DMS153 treated with DMSO at 0.1 percent for 48 hours (cell line): ENCODE measurements at regions not wholly inside any gene's neighbourhood (a gene's known extent, or its start where the extent isn't known, plus 50 kb on each side); places are given as distances from the start of the nearest gene placed in this dataset.

ENCODE experiments used
- DNase-seq: peaks from one replicate; lab custom pipeline; 2025; ENCODE audit not compliant: unreplicated experiment; lab: John Stamatoyannopoulos, UW

DNA sequence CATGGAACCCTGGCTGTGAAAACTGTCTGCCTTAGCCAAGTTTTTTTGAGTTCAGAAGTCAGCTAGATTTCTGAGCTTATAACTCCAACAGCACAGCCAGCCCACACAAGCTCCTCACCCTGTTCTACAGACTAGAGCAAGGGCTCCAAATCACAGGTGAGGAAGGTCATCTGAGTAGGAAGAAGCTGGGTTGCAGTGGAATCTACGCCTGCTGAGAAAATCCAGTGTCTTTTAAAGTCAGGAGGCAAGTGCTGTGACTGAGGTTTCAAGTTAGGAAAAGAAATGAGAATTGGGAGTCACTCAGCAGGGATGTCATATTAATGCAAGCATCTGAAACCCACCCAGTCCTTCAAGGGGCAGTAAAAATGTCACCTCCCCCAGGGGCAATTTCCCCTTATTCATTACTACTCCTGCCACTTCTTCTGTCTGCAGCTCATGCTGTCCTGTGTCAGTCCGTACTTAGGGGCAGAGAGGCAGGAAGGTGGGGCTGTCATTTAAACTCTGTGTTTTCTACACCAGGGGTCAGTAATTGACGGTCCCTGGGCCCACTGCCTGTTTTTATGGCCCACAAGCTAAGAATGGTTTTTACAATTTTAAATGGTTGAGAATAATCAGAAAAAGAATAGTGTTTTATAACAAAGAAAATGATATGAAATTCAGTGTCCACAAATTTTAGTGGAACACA is 551.1 kb downstream of the BCL11A start:
- DNase-seq = no peak

DNA sequence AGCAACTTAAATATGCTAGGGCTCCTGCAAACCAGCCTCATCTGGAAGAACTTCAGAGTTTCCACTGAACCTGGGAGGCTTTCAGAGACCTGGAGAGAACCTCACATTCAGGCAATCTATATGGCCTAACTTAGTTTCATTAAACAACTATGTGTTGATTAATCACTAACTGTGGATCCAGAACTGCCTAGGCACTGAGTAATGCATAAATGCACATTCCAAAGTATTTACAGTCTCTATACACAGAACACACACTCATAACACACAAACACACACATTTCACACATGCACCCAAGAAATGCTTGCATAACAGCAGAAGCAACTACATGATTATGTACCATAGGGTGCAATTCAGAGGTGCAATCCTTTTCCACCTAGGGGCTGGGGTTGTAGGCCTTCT is 552.8 kb downstream of the BCL11A start:
- no peak for DNase-seq

DNA sequence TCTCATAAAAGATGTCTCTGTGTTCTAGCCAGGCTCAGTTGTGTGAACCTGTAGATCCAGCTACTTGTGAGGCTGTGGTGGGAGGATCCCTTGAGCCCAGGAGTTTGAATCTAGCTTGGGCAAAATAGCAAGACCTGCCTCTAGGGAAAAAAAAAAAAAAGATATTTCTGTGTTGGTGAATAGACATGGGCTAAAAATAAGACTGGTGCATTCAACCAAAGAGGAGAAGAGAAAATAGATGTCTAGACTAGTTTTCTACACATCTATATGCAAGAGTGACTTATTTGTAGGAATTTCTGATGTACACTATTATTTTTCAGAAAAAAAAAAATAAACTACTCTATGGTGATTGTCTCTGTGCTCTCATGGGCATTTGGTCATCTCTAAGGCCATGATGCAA is 555.1 kb downstream of the BCL11A start:
- DNase-seq = no peak

GRCh38 chr2:59997371-59997770 is 556.1 kb downstream of the BCL11A start:
- DNase-seq = no peak

DNA sequence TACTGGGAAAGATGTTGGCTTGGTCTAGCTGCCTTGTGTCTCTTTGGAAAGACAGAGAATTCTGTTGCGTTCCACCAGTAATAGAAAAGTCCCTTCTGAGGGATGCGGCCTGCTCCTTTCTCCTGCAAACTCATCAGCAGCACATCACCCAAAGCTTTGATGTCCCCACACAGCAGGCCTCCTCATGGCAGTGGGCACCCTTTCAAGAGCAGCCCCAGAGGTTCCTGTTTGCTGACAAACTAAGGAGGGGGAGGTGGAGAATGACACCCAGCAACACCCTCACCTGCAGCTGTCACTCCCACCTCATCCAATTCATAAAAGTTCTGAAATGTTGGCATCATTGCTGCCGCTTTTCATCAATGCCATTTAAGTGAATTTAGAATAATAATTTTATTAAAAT is 556.6 kb downstream of the BCL11A start:
- no peak for DNase-seq

GRCh38 chr2:59993726-59994125 is 559.7 kb downstream of the BCL11A start:
- no peak for DNase-seq

DNA sequence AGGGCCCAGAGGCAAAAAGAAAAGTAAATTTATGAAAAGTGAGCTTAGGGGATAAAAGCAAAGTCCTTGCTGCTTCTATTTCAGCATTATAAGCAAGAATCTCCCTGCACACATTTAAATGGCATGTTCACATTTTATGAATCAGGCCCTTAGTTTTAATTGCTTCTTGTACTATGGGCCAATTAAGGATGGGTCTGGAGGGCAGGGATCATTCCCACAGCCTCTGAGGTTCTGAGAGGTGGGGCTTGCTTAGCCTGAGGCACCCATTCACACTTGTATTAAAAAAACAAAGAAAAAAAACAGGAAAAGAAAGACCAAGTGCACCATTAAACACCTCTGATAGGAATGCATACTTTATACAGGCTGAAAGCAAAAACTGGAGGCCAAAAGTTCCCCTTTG is 565.1 kb downstream of the BCL11A start:
- no peak for DNase-seq

- DNase-seq = no peak
These were observed 566.9 kb downstream of the BCL11A start for GRCh38 chr2:59986511-59986910.

DNA sequence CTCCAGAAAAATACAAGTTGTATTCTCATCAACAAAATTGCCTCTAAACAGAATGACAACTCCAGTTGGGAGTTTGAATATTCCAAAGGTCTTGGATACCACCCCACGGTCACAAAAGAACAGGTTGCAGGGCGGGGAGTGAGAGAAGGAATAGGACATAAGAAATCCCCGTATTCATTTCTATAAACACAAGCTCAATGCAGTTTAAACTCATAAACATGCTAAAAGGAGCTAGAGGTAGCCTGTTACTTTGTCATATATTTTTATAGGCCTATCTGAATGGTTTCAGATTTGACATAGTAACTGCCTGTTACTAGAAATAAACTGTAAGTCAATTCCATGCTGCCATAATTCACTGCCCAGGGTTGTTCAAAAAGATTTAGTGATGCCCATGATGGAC is 567.5 kb downstream of the BCL11A start:
- DNase-seq = no peak

- DNase-seq = no peak
These were observed 579.2 kb downstream of the BCL11A start for GRCh38 chr2:59974051-59974766.

- DNase-seq = no peak
These were observed 584.3 kb downstream of the BCL11A start for GRCh38 chr2:59969161-59969560.

GRCh38 chr2:59968441-59968840 is 585.0 kb downstream of the BCL11A start:
- no peak for DNase-seq

DNA sequence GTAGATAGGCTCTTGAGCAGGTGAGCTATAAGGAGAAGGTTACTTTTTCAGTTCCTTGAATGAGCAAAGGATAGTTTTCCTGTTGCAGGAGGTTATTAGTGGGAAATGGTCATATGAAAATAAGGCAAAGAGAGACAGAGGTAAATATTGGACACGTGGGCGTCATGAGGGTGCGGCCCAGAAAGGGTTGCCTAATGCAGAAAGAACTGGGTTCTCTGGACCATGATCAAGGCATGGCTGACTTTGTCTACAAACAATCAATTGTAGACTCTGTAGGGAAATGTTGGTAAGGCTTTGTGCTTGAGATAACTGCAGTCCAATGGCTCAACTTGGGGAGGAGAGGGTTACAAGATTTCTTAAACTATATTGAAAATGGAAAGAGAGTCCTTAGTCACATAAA is 585.8 kb downstream of the BCL11A start:
- DNase-seq = no peak

GRCh38 chr2:59963157-59963556 is 590.3 kb downstream of the BCL11A start:
- no peak for DNase-seq

DNA sequence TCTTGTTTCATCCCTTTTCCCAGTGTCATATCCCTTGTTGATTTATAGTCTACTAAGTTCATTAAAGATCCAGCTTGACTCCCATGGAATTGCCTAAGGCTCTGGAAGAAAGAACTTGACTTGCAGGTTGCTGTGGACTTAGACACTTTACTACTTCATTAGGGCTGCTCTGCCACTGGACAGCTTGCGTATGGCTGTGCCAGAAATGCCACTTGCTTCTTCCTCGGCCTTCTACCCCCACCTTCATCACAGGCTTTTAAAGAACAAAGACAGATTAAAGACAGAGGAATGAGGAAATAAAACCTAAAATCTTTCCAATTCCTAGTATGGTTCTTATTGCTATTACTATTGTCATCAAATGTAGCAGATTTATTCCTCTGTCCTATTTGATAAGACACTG is 591.7 kb downstream of the BCL11A start:
- DNase-seq = no peak

- DNase-seq = no peak
These were observed 593.5 kb downstream of the BCL11A start for GRCh38 chr2:59959944-59960343.

DNA sequence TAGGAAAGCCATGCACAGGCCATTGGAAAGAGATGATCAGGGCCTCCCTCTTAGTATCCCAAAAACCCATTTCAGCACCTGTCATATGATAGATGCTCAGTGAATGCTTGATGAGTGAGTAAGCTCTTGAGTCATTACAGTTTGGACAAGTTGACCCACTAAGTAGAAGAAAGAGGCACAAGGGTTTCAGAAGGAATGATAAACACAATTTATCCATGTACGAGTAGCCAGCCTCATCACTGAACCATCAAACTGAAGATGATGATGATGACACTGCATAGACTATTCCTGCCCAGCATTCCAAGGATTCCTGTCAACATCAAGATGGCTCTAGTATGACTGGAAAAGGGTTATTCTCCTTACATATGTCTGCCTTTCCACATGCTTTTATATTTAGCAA is 596.0 kb downstream of the BCL11A start:
- DNase-seq = no peak

DNA sequence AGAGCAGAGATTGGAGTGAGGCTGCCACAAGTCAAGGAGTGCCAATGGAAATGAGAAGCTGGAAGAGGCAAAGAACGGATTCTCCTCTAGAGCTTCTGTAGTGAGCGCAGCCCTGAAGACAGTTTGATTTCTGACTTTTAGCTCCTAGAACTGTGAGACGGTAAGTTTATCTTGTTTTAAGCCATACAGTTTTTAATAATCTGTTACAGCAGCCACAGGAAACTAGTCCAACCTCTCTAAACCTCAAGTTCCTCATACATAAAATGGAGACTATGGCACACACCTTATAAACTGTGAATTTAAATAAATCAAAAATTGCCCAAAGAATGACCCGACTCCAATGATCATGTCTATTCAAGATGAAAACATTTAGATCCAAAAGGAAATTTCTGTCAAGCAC is 596.5 kb downstream of the BCL11A start:
- no peak for DNase-seq

- DNase-seq = no peak
These were observed 605.4 kb downstream of the BCL11A start for GRCh38 chr2:59947917-59948541.

GRCh38 chr2:59947209-59947608 is 606.2 kb downstream of the BCL11A start:
- no peak for DNase-seq

DNA sequence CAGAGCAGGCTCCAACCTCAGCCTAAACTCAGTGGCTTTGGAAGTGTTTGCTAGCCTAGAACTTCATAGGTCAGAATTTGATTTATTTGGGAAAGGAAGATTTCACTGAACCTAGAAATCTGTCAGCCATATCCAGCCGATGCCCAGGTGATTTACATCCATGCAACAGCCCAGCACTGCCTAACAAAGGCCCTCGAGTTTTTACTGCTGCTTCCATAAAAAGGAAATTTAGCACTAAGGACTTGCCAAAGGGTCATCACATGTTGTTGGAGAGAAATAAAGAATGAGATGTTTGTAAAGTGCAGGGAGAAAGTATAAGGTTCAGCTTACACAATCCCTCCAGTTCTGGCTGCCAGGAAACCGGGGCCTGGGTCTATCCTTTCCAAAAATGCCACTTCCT is 614.2 kb downstream of the BCL11A start:
- DNase-seq = no peak

DNA sequence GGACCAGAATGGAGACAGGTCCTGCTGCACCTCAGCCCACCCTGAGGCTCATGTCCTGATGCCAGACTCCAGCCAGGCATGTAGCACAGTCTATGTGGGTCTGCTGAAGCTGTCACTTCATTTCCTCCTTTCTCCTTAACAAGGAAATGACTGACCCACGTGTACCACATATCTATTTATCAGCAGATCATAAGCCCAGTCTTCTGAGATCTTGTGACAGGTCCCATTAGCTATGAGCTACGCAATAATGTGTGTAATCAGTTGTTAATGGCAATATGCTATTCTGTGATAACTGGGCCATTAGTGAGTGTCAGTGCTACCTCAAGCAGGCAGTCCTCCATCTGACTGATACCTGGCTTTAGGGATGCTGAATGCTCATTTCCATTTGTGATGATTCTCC is 615.3 kb downstream of the BCL11A start:
- no peak for DNase-seq
